AG08396 (cell line): ENCODE measurements at regions not wholly inside any gene's neighbourhood (a gene's known extent, or its start where the extent isn't known, plus 50 kb on each side); places are given as distances from the start of the nearest gene placed in this dataset.
"Not testable (repeated sequence)": the region's sequence is repeated elsewhere in the genome, so short reads cannot be mapped to it uniquely, and the experiment has no call there.

Source experiments
- DNase-seq: peaks from one replicate; pipeline ENCODE4 v3.0.0; 2012; ENCODE audit warnings: low spot score, mixed read lengths

- not testable (repeated sequence) for DNase-seq
Observed at GRCh38 chr2:4988444-4988843, 703.7 kb upstream of the SOX11 start.

- no peak for DNase-seq
Observed at GRCh38 chr2:4992226-4992625, 700.0 kb upstream of the SOX11 start.

GRCh38 chr2:4995466-4995865 lies 696.7 kb upstream of the SOX11 start:
- DNase-seq = no peak

GRCh38 chr2:5007596-5007995 lies 684.6 kb upstream of the SOX11 start:
- no peak for DNase-seq

- no peak for DNase-seq
Observed at GRCh38 chr2:5019324-5019723, 672.9 kb upstream of the SOX11 start.

GRCh38 chr2:5020116-5020875 lies 671.9 kb upstream of the SOX11 start:
- DNase-seq = no peak

GRCh38 chr2:5021136-5021535 lies 671.0 kb upstream of the SOX11 start:
- DNase-seq = no peak

- DNase-seq = no peak
Observed at GRCh38 chr2:5022061-5022460, 670.1 kb upstream of the SOX11 start.

GRCh38 chr2:5022708-5023635 lies 669.2 kb upstream of the SOX11 start:
- DNase-seq = not testable (repeated sequence)

- no peak for DNase-seq
Observed at GRCh38 chr2:5026571-5027234, 665.5 kb upstream of the SOX11 start.

- DNase-seq = no peak
Observed at GRCh38 chr2:5035057-5035488, 657.1 kb upstream of the SOX11 start.

- DNase-seq = no peak
Observed at GRCh38 chr2:5036256-5036655, 655.9 kb upstream of the SOX11 start.

GRCh38 chr2:5039241-5039975 lies 652.8 kb upstream of the SOX11 start:
- no peak for DNase-seq

- DNase-seq = no peak
Observed at GRCh38 chr2:5040571-5040970, 651.6 kb upstream of the SOX11 start.

GRCh38 chr2:5041501-5041900 lies 650.7 kb upstream of the SOX11 start:
- DNase-seq = no peak

- DNase-seq = no peak
Observed at GRCh38 chr2:5042666-5043440, 649.3 kb upstream of the SOX11 start.

GRCh38 chr2:5051300-5051699 lies 640.9 kb upstream of the SOX11 start:
- DNase-seq = no peak

- DNase-seq = no peak
Observed at GRCh38 chr2:5052905-5053304, 639.3 kb upstream of the SOX11 start.

- DNase-seq = no peak
Observed at GRCh38 chr2:5057891-5058351, 634.3 kb upstream of the SOX11 start.

GRCh38 chr2:5060956-5061355 lies 631.2 kb upstream of the SOX11 start:
- DNase-seq = no peak

- DNase-seq = no peak
Observed at GRCh38 chr2:5064687-5065086, 627.5 kb upstream of the SOX11 start.
